ENCODE measurements at regions not wholly inside any gene's neighbourhood (a gene's known extent, or its start where the extent isn't known, plus 50 kb on each side); places are given as distances from the start of the nearest gene placed in this dataset.

DNA sequence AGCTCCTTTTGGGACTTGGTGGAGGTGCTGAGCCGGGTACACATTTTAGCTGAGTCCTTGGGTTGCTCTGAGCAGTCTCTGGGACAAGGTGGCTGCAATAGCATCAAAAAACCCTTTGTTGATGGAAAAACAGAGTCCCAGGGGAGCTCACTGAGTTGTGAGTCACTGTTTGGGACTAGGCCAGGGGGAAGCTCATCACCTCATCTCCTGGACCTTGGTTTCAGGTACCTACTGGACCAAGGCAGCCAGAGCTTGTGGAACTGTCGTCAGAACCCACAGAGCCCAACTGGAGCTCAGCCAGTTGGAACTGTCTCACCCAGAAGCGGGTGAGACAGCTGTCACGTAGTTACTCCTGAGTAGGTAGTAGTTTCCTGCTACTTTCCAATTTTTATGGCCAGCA is 146.7 kb downstream of the HLX start:
- Histone ChIP-seq H3K27ac (ENCODE audit: low read depth in 1 of 3, low read length in 2 of 3) (no peak overlapping the region), H3K9me3 (ENCODE audit: control insufficient read depth in 2 of 2, insufficient read depth in 1 of 2, low read depth in 1 of 2, low read length in 1 of 2) (no peaks in the 10 kb centered on the region), H3K4me1 (ENCODE audit: control insufficient read depth in 3 of 3, insufficient read depth in 2 of 3, low read depth in 1 of 3, low read length in 2 of 3) (no peaks in the 10 kb centered on the region), H3K4me3 (ENCODE audit: low read depth in 1 of 3, low read length in 3 of 3) (no peak overlapping the region), H3K27me3 (ENCODE audit: control insufficient read depth in 3 of 3, insufficient read depth in 3 of 3, low read length in 3 of 3) (no peaks in the 10 kb centered on the region), H3K36me3 (ENCODE audit: control insufficient read depth in 3 of 3, insufficient read depth in 2 of 3, low read depth in 1 of 3, low read length in 3 of 3) (no peaks in the 10 kb centered on the region)
- 55 to 73% (median 56%) methylated on average over 4 of the region's 4 CpGs for WGBS, 3 donors
- DNase-seq (no peak), FAIRE-seq (no peak)

DNA sequence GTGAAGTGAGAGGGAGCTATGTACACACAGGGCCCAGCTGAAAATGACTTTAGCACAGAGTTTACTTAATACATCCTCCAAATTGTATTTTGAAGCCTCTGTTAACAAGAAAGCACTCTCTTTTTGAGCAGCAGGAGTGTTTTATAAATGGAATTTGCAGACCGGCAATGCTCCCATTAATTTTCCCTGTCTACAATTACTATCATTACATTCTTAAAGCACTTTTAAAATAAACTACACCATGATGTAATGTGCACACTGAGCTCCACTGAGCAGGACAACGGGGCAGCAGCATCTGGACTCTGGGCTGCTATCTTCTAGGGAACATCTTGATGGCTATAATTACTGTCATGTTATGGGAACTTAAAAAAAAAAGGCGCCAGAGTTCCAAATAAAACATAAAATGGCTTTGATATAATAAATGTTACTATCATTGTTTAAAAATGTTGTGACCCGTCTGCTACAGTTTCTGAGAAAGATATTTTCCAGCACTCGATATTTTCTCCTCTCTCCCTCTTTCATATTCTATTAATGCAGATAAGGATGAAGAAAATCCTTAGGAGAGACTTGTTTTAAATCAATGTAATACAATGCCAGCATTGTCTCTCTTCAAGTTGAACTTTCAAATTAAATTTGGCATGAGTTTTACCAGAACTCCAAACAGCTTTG is 150.9 kb downstream of the HLX start:
- DNase-seq (peak in 1 of 2 donors; percentile 12), FAIRE-seq (no peak)
- Histone ChIP-seq H3K36me3 (ENCODE audit: control insufficient read depth in 3 of 3, insufficient read depth in 2 of 3, low read depth in 1 of 3, low read length in 3 of 3) (no peaks in the 10 kb centered on the region), H3K27ac (ENCODE audit: low read depth in 1 of 3, low read length in 2 of 3) (peak overlapping the region in 1 of 3 donors; percentile 25), H3K4me3 (ENCODE audit: low read depth in 1 of 3, low read length in 3 of 3) (no peak overlapping the region), H3K4me1 (ENCODE audit: control insufficient read depth in 3 of 3, insufficient read depth in 2 of 3, low read depth in 1 of 3, low read length in 2 of 3) (no peaks in the 10 kb centered on the region), H3K9me3 (ENCODE audit: control insufficient read depth in 2 of 2, insufficient read depth in 1 of 2, low read depth in 1 of 2, low read length in 1 of 2) (no peaks in the 10 kb centered on the region), H3K27me3 (ENCODE audit: control insufficient read depth in 3 of 3, insufficient read depth in 3 of 3, low read length in 3 of 3) (no peaks in the 10 kb centered on the region)
- 59 to 81% (median 68%) methylated on average over 5 of the region's 5 CpGs for WGBS, 3 donors

DNA sequence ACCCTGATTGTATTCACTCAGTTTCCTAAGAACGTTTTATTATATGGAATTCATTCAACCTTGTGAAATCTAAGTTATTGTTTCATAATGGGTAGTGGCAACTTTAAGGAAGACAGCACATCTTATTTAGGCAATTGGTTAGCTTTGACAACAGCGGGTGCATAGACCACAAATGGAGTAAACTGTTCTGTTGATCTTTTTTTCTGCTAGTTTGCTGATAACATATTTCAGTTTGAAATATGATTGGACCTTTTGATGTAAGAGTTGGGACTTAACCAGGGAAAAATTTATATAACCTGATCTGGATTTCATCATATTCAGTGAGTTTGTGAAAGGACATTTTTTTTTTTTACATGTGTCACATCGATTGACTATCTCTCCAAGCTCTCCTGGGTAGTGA is 151.7 kb downstream of the HLX start:
- FAIRE-seq: no peak
- WGBS, 3 donors: 70 to 78% (median 71%) methylated on average over 3 of the region's 3 CpGs

DNA sequence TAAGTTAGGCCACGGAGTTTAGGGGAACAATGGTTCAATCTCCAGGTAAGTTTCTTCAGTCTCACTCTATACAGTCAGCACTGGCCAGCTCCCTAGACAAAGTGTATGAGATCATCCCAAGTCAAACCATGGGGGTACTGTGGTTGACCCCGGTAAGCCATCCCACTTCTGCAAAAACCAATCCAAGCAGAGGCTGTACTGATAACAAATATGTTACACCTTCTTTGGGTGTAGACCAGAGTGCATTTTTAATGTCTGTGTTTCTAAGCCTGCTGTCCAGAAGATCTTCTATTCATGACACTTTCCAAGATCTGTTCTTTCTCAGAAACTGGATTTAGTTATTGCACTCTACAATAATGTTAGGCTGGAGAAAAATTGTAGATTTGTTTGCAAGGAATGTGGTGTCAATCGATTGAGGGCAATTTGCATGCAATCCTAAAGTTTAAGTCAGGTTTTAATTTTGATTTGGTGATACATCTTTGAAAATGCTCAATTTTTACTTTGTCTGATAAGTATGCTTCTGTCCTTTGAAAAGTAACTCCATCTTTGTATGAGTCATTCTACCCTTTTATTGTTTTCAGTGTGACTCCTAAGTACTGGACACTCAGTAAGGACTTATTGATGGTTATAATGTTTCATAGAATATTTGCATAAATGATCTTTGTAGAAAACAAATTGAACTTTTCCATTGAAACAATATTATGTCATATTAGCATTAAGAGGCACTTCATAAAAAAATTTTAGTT is 152.4 kb downstream of the HLX start:
- FAIRE-seq: no peak

More for the DNA sequence above, 151.7 kb downstream of the HLX start:
- no peaks in the 10 kb centered on the region for H3K9me3 ChIP-seq (ENCODE audit: control insufficient read depth in 2 of 2, insufficient read depth in 1 of 2, low read depth in 1 of 2, low read length in 1 of 2)
- no peak overlapping the region for H3K27ac ChIP-seq (ENCODE audit: low read depth in 1 of 3, low read length in 2 of 3)
- H3K4me1 ChIP-seq (ENCODE audit: control insufficient read depth in 3 of 3, insufficient read depth in 2 of 3, low read depth in 1 of 3, low read length in 2 of 3): no peaks in the 10 kb centered on the region
- no peak overlapping the region for H3K4me3 ChIP-seq (ENCODE audit: low read depth in 1 of 3, low read length in 3 of 3)
- no peak for DNase-seq
- H3K27me3 ChIP-seq (ENCODE audit: control insufficient read depth in 3 of 3, insufficient read depth in 3 of 3, low read length in 3 of 3): no peaks in the 10 kb centered on the region
- H3K36me3 ChIP-seq (ENCODE audit: control insufficient read depth in 3 of 3, insufficient read depth in 2 of 3, low read depth in 1 of 3, low read length in 3 of 3): no peaks in the 10 kb centered on the region

DNA sequence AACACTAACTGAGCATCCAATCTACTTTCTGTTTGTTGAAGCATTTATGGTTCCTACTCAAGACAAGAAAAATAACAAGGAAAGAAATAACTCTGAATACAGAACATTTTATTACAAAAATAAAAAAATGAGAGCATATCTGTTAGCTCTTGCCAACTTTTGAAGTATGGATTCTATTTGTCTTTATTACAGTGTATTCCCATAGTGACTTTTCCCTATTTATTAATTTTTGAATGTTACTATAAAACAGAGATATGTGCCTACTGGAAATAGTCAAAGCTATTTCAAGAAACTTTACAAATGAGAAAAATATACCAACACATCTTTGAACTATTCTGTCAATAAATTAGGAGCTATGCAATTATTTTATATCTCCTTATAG is 153.0 kb downstream of the HLX start:
- no peaks in the 10 kb centered on the region for H3K9me3 ChIP-seq (ENCODE audit: control insufficient read depth in 2 of 2, insufficient read depth in 1 of 2, low read depth in 1 of 2, low read length in 1 of 2)
- no peaks in the 10 kb centered on the region for H3K36me3 ChIP-seq (ENCODE audit: control insufficient read depth in 3 of 3, insufficient read depth in 2 of 3, low read depth in 1 of 3, low read length in 3 of 3)
- no peak overlapping the region for H3K4me3 ChIP-seq (ENCODE audit: low read depth in 1 of 3, low read length in 3 of 3)
- no peaks in the 10 kb centered on the region for H3K4me1 ChIP-seq (ENCODE audit: control insufficient read depth in 3 of 3, insufficient read depth in 2 of 3, low read depth in 1 of 3, low read length in 2 of 3)
- no peak for DNase-seq
- H3K27me3 ChIP-seq (ENCODE audit: control insufficient read depth in 3 of 3, insufficient read depth in 3 of 3, low read length in 3 of 3): no peaks in the 10 kb centered on the region
- no peak for FAIRE-seq
- no peak overlapping the region for H3K27ac ChIP-seq (ENCODE audit: low read depth in 1 of 3, low read length in 2 of 3)

More for the DNA sequence above, 152.4 kb downstream of the HLX start:
- Histone ChIP-seq H3K27ac (ENCODE audit: low read depth in 1 of 3, low read length in 2 of 3) (no peak overlapping the region), H3K9me3 (ENCODE audit: control insufficient read depth in 2 of 2, insufficient read depth in 1 of 2, low read depth in 1 of 2, low read length in 1 of 2) (no peaks in the 10 kb centered on the region), H3K27me3 (ENCODE audit: control insufficient read depth in 3 of 3, insufficient read depth in 3 of 3, low read length in 3 of 3) (no peaks in the 10 kb centered on the region), H3K36me3 (ENCODE audit: control insufficient read depth in 3 of 3, insufficient read depth in 2 of 3, low read depth in 1 of 3, low read length in 3 of 3) (no peaks in the 10 kb centered on the region), H3K4me1 (ENCODE audit: control insufficient read depth in 3 of 3, insufficient read depth in 2 of 3, low read depth in 1 of 3, low read length in 2 of 3) (no peaks in the 10 kb centered on the region), H3K4me3 (ENCODE audit: low read depth in 1 of 3, low read length in 3 of 3) (no peak overlapping the region)
- 77 to 86% (median 82%) methylated on average over 3 of the region's 3 CpGs for WGBS, 3 donors
- DNase-seq: no peak

DNA sequence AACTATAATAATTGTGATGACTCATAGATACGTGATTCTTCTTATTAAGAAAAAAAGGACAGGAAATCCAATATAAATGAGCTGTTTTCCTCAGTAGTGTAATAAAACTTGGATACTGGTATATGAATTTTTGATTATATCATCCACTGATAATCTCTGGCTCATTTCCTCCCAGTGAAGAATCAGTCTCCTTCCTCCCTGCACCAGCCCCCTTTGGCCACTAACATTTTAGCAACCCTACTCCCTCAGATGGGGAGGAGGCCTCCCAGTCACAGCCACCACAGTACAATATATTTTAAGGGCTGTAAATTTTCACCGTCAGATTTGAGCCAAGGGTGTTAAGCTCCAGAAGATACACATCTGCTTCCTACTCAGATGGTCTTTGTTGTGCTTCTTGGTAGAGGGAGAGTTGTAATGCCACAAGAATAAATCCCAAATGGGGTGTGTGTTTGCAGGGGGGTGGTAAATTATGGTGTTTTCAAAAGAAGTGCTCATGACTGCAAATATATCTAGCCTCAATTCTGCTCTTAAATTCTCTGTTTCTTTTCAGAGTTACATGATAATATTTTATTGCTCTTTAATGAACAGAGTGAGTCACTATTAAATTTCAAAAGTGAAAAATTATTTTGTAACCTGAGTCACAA is 153.5 kb downstream of the HLX start:
- Histone ChIP-seq H3K4me3 (ENCODE audit: low read depth in 1 of 3, low read length in 3 of 3) (no peak overlapping the region), H3K27me3 (ENCODE audit: control insufficient read depth in 3 of 3, insufficient read depth in 3 of 3, low read length in 3 of 3) (no peaks in the 10 kb centered on the region), H3K4me1 (ENCODE audit: control insufficient read depth in 3 of 3, insufficient read depth in 2 of 3, low read depth in 1 of 3, low read length in 2 of 3) (no peaks in the 10 kb centered on the region), H3K36me3 (ENCODE audit: control insufficient read depth in 3 of 3, insufficient read depth in 2 of 3, low read depth in 1 of 3, low read length in 3 of 3) (no peaks in the 10 kb centered on the region), H3K9me3 (ENCODE audit: control insufficient read depth in 2 of 2, insufficient read depth in 1 of 2, low read depth in 1 of 2, low read length in 1 of 2) (no peaks in the 10 kb centered on the region), H3K27ac (ENCODE audit: low read depth in 1 of 3, low read length in 2 of 3) (no peak overlapping the region)
- peak; percentile 33 for FAIRE-seq
- DNase-seq: no peak
- WGBS, 3 donors: 39 to 50% (median 42%) methylated on average over 2 of the region's 2 CpGs

DNA sequence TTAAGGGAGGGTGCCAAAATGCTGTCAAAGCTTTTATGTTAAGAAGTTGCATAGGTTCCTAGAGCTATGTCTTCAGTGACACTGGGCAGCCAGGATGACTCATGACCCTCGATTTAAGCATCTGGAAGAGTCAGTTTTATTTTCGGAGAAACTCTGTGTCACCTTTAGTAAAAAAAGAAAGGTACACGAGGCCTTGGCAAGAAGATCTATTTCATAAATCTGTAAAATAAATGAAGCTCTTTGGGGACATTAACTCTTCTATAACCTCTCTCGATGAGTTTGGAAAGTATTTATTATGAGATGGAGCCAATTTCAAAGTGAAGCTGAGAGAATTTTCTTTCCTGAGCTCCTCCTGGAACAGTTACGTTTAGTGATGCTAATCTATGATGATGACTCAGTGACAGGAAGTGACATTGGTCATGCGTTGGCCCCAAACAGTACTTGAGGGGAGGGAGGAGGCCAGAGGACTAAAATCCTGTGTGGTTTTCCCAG is 156.5 kb downstream of the HLX start:
- FAIRE-seq (no peak), DNase-seq (no peak)
- no peaks in the 10 kb centered on the region for H3K9me3 ChIP-seq (ENCODE audit: control insufficient read depth in 2 of 2, insufficient read depth in 1 of 2, low read depth in 1 of 2, low read length in 1 of 2)
- no peaks in the 10 kb centered on the region for H3K27me3 ChIP-seq (ENCODE audit: control insufficient read depth in 3 of 3, insufficient read depth in 3 of 3, low read length in 3 of 3)
- no peak overlapping the region for H3K27ac ChIP-seq (ENCODE audit: low read depth in 1 of 3, low read length in 2 of 3)
- no peaks in the 10 kb centered on the region for H3K4me1 ChIP-seq (ENCODE audit: control insufficient read depth in 3 of 3, insufficient read depth in 2 of 3, low read depth in 1 of 3, low read length in 2 of 3)
- H3K4me3 ChIP-seq (ENCODE audit: low read depth in 1 of 3, low read length in 3 of 3): no peak overlapping the region
- H3K36me3 ChIP-seq (ENCODE audit: control insufficient read depth in 3 of 3, insufficient read depth in 2 of 3, low read depth in 1 of 3, low read length in 3 of 3): no peaks in the 10 kb centered on the region
- WGBS, 3 donors: 41 to 51% (median 48%) methylated on average over 6 of the region's 6 CpGs

DNA sequence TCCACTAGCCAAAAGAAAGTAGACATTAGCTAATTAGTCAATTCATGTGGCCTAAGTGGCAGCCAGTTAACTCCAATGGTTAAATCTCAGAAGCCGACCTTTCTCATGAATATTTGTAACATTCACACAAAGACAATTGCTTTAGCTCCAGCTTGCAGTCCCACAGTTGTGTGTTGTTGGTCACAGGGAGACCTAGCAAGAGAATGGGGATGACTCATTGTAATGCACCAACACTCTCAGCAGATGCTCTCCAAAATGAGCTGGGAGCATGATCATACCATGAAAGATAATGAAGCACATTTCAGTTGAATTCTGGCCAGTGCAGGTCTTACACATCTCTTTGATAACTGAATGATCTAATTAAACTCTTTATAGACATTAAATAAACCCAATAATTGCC is 160.4 kb downstream of the HLX start:
- H3K27ac ChIP-seq (ENCODE audit: low read depth in 1 of 3, low read length in 2 of 3): no peak overlapping the region
- no peaks in the 10 kb centered on the region for H3K4me1 ChIP-seq (ENCODE audit: control insufficient read depth in 3 of 3, insufficient read depth in 2 of 3, low read depth in 1 of 3, low read length in 2 of 3)
- 59 to 86% (median 59%) methylated on average over 1 of the region's 1 CpG for WGBS, 3 donors
- H3K27me3 ChIP-seq (ENCODE audit: control insufficient read depth in 3 of 3, insufficient read depth in 3 of 3, low read length in 3 of 3): no peaks in the 10 kb centered on the region
- no peaks in the 10 kb centered on the region for H3K36me3 ChIP-seq (ENCODE audit: control insufficient read depth in 3 of 3, insufficient read depth in 2 of 3, low read depth in 1 of 3, low read length in 3 of 3)
- no peak for DNase-seq
- no peak for FAIRE-seq
- no peaks in the 10 kb centered on the region for H3K9me3 ChIP-seq (ENCODE audit: control insufficient read depth in 2 of 2, insufficient read depth in 1 of 2, low read depth in 1 of 2, low read length in 1 of 2)
- no peak overlapping the region for H3K4me3 ChIP-seq (ENCODE audit: low read depth in 1 of 3, low read length in 3 of 3)
